NB4 (cell line): ENCODE measurements at regions not wholly inside any gene's neighbourhood (a gene's known extent, or its start where the extent isn't known, plus 50 kb on each side); places are given as distances from the start of the nearest gene placed in this dataset.

Experiments
- DNase-seq: peaks from one replicate; pipeline ENCODE4 v3.0.0; 2010; ENCODE audit warnings: low read depth
- H3K4me3 ChIP-seq: one replicate; pipeline ENCODE4 v1.5.1; 2011; ENCODE audit warnings: mild to moderate bottlenecking, low read depth, low read length, moderate library complexity
- MYC ChIP-seq: IDR thresholded peaks from 2 replicates; pipeline ENCODE4 v1.6.1; 2011; ENCODE audit warnings: low read depth, low read length
- POLR2A ChIP-seq: IDR thresholded peaks from 2 replicates; pipeline ENCODE4 v1.6.1; 2011; ENCODE audit warnings: mild to moderate bottlenecking; ENCODE audit not compliant: insufficient read length; ENCODE audit errors: extremely low read depth
- TF ChIP-seq, protein P1 (sequence below): IDR thresholded peaks from one replicate; pipeline ENCODE4 v1.5.1; 2012; ENCODE audit warnings: low read depth, low read length
- TF ChIP-seq, protein P2 (sequence below): IDR thresholded peaks from 2 replicates; pipeline ENCODE4 v1.6.1; 2011; ENCODE audit warnings: low read depth, low read length

DNA sequence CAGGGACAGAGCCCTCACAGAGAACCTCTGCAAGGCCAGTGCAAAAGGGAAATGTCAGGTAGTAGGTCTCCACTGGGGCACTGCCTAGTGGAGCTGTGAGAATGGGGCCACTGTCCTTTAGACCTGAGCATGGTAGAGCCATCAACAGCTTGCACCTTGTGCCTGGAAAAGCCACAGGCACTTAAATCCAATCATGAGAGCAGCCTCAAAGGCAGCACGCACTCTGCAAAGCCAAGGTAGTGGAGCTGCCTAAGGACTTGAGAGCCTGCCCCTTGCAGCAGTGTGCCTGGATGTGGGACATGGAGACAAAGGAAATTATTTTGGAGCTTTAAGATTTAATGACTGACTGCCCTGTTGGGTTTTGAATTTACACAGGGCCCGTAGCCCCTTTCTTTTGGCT, 918.5 kb upstream of the POT1 start:
- no peak for DNase-seq
- TF ChIP-seq, protein P1, sequence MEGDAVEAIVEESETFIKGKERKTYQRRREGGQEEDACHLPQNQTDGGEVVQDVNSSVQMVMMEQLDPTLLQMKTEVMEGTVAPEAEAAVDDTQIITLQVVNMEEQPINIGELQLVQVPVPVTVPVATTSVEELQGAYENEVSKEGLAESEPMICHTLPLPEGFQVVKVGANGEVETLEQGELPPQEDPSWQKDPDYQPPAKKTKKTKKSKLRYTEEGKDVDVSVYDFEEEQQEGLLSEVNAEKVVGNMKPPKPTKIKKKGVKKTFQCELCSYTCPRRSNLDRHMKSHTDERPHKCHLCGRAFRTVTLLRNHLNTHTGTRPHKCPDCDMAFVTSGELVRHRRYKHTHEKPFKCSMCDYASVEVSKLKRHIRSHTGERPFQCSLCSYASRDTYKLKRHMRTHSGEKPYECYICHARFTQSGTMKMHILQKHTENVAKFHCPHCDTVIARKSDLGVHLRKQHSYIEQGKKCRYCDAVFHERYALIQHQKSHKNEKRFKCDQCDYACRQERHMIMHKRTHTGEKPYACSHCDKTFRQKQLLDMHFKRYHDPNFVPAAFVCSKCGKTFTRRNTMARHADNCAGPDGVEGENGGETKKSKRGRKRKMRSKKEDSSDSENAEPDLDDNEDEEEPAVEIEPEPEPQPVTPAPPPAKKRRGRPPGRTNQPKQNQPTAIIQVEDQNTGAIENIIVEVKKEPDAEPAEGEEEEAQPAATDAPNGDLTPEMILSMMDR: no peak
- no peak for TF ChIP-seq MYC
- TF ChIP-seq, protein P2, sequence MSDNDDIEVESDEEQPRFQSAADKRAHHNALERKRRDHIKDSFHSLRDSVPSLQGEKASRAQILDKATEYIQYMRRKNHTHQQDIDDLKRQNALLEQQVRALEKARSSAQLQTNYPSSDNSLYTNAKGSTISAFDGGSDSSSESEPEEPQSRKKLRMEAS: no peak
- no peak overlapping the region for H3K4me3 ChIP-seq

DNA sequence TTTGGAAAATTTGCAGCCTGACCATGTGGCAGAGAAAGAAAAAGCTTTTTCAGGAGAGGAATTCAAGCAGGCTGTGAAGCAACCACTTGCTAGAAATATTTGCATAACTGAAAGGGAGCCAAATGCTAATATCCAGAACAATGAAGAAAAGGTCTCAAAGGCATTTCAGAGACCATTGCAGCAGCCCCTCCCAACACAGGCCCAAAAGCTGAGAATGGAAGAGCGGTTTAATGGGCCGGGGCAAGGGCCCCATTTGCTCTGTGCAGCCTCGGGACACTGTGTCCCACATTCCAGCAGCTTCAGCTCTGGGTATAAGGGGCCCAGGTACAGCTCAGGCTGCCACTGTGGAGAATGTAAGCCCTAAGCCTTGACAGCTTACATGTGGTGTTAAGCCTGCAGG, 918.1 kb upstream of the POT1 start:
- H3K4me3 ChIP-seq: no peak overlapping the region
- TF ChIP-seq, protein P2: no peak
- TF ChIP-seq POLR2A (no peak), MYC (no peak)
- TF ChIP-seq, protein P1: no peak
- no peak for DNase-seq

DNA sequence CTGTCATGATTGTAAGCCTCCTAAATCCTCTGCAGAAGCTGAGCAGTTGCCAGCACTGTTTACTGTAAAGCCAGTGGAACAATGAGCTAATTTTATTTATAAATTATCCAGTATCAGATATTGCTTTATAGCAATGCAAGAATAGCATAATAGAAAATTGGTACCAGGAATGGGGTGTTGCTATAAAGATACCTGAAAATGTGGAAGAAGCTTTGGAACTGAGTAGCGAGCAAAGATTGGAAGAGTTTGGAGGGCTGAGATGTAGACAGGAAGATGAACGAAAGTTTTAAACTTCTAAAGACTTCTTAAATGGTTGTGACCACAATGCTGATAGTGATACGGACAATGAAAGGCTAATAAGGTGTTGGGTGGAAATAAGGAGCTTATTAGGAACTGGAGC, 917.4 kb upstream of the POT1 start:
- H3K4me3 ChIP-seq: no peak overlapping the region
- DNase-seq: no peak
- TF ChIP-seq POLR2A: no peak
- TF ChIP-seq, protein P1: no peak
- no peak for TF ChIP-seq MYC
- TF ChIP-seq, protein P2: no peak

DNA sequence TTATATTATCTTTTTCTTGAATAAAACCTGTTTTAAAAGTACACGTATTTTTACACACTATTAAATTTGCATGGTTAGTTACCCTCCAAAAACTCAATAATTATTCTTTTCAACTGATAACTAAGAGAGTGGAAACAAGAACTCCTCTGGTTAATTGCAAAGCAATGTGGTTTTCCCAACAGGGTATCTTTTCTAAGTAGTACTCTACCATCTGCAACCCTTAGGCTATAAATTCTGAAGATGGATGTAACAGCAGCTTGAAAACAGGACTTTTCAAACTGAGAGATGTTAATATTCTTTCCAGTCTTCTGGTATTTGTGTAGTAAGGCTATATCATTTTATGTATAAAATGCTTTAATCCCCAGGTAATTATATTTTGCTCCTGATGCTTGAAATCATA, 916.1 kb upstream of the POT1 start:
- DNase-seq: no peak
- H3K4me3 ChIP-seq: no peak overlapping the region
- TF ChIP-seq, protein P2: no peak
- TF ChIP-seq MYC: no peak

DNA sequence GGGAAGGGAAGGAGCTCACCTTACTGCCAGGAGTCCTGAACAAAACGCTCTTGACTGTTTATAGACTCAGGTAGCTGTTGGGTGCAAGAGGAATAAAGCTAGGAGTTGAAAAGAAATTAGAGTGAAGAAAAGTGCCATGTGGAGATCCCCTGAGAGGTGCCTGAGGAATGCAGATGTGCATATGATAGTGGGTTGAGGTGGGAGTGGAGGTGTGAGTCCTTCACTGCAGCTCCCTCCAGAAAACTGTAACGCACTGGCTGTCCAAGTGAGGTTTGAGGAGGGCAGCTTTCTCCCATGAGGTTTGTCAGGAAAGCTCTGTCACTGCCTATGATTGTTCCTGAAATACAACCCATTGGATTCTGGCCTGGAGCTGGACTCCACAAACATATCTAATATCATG, 904.8 kb upstream of the POT1 start:
- H3K4me3 ChIP-seq: no peak overlapping the region
- TF ChIP-seq, protein P2: no peak
- no peak for TF ChIP-seq POLR2A
- TF ChIP-seq, protein P1: no peak
- no peak for TF ChIP-seq MYC
- no peak for DNase-seq

DNA sequence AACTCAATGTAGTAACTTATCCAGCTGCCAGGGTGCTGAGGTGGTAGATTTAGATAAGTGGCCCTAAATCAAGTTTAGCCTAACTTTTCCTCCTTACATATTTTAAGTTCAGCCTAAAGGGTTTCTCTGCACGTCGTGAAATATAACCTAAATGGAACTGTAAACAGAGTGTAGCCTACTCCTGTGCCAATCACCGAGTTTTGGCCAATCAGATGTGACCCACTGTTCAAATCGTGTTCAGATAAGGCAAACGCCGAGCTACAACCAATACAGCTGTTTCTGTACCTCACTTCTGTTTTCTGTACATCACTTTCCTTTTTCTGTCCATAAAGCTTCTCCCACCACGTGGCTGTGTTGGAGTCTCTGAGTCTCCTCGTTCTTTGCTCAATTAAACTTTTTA, 904.2 kb upstream of the POT1 start:
- no peak overlapping the region for H3K4me3 ChIP-seq
- no peak for DNase-seq
- TF ChIP-seq, protein P2: no peak
- TF ChIP-seq, protein P1: no peak
- TF ChIP-seq POLR2A: no peak
- no peak for TF ChIP-seq MYC
